CD4-positive, alpha-beta T cell treated with Interleukin-6 for 4 hours (primary cell): ENCODE measurements at regions not wholly inside any gene's neighbourhood (a gene's known extent, or its start where the extent isn't known, plus 50 kb on each side); places are given as distances from the start of the nearest gene placed in this dataset.

Experiments used
- DNase-seq: peaks from one replicate; pipeline ENCODE4 v3.0.0-alpha.2; 2020; ENCODE audit warnings: mixed read lengths

- DNase-seq, result no peak
Measured at GRCh38 chr1:57696043-57696442, 272.2 kb upstream of the DAB1 start.

GRCh38 chr1:57686306-57686705 is 262.4 kb upstream of the DAB1 start:
- no peak for DNase-seq

GRCh38 chr1:57683037-57683942 is 259.4 kb upstream of the DAB1 start:
- DNase-seq, result no peak

GRCh38 chr1:57678138-57678537 is 254.3 kb upstream of the DAB1 start:
- no peak for DNase-seq

GRCh38 chr1:57675776-57676175 is 251.9 kb upstream of the DAB1 start:
- no peak for DNase-seq

- no peak for DNase-seq
Measured at GRCh38 chr1:57674801-57675200, 250.9 kb upstream of the DAB1 start.

GRCh38 chr1:57672346-57673140 is 248.7 kb upstream of the DAB1 start:
- DNase-seq, result no peak

- DNase-seq, result no peak
Measured at GRCh38 chr1:57671750-57672149, 247.9 kb upstream of the DAB1 start.

- DNase-seq, result no peak
Measured at GRCh38 chr1:57659804-57660203, 235.9 kb upstream of the DAB1 start.

GRCh38 chr1:57655161-57655560 is 231.3 kb upstream of the DAB1 start:
- no peak for DNase-seq

- no peak for DNase-seq
Measured at GRCh38 chr1:57644667-57645066, 220.8 kb upstream of the DAB1 start.

GRCh38 chr1:57638239-57638638 is 214.4 kb upstream of the DAB1 start:
- DNase-seq, result no peak

GRCh38 chr1:57637155-57637554 is 213.3 kb upstream of the DAB1 start:
- no peak for DNase-seq

- no peak for DNase-seq
Measured at GRCh38 chr1:57633881-57634280, 210.0 kb upstream of the DAB1 start.

- DNase-seq, result no peak
Measured at GRCh38 chr1:57633056-57633455, 209.2 kb upstream of the DAB1 start.

GRCh38 chr1:57632401-57632800 is 208.5 kb upstream of the DAB1 start:
- DNase-seq, result no peak

GRCh38 chr1:57627612-57628011 is 203.8 kb upstream of the DAB1 start:
- no peak for DNase-seq

- no peak for DNase-seq
Measured at GRCh38 chr1:57623791-57624538, 200.1 kb upstream of the DAB1 start.

- no peak for DNase-seq
Measured at GRCh38 chr1:57623039-57623790, 199.4 kb upstream of the DAB1 start.

- no peak for DNase-seq
Measured at GRCh38 chr1:57621776-57622175, 197.9 kb upstream of the DAB1 start.

GRCh38 chr1:57620605-57621004 is 196.7 kb upstream of the DAB1 start:
- DNase-seq, result no peak

GRCh38 chr1:57616921-57617320 is 193.1 kb upstream of the DAB1 start:
- no peak for DNase-seq

GRCh38 chr1:57615956-57616355 is 192.1 kb upstream of the DAB1 start:
- DNase-seq, result no peak
